ENCODE measurements at regions not wholly inside any gene's neighbourhood (a gene's known extent, or its start where the extent isn't known, plus 50 kb on each side); places are given as distances from the start of the nearest gene placed in this dataset.

DNA sequence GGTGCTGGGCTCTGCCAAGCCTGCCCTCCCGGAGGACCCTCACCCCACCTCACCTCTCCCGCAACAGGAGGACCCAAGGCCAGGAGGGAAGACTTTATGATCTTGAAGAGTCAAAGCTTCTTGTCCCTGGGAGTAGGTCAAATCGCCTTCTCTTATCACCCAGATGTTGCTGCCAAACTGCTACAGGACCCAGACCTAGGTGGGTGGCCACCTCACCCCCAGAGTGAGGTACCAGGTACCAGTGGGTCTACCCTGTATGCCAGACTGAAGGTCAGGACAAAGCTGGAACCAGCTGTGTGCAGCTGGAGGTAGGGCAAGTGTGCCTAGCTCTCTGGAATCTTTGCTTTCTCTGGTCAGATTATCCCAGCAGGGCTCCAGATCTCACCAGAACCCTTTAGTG lies 197.2 kb downstream of the ZFP36L2 start:
- no peaks in the 10 kb centered on the region for H3K27me3 ChIP-seq (ENCODE audit: control insufficient read depth, insufficient read depth, low read length)
- H3K27ac ChIP-seq (ENCODE audit: low read length) = no peak overlapping the region
- H3K4me1 ChIP-seq (ENCODE audit: control insufficient read depth, insufficient read depth, low read length) = peaks cover 3% of the 10 kb centered on the region; the same call in 1 of the 2 replicates
- POLR2A ChIA-PET = no interaction called here
- in situ Hi-C loops (cut with HindIII; ENCODE audit: low pct_unique_long_range_greater_than_20kb, low sequenced_read_pairs) = no loop called here
- DNase-seq (ENCODE audit: low read depth, low spot score) (no peak), ATAC-seq (no peak)
- no peak overlapping the region for H3K4me3 ChIP-seq (ENCODE audit: low read depth in 2 of 2, low read length in 2 of 2)
- H3K36me3 ChIP-seq (ENCODE audit: control insufficient read depth, insufficient read depth, low read length) = no peaks in the 10 kb centered on the region
- intact Hi-C loops (cut with micrococcal nuclease; ENCODE audit: unreplicated experiment) = loop anchor here (10.0 kb wide), 1 partner anchor 196 kb away; the partner anchor contains the start of gene ZFP36L2
- no peak for TF ChIP-seq CTCF (IDR thresholded peaks at IDR 0.05)
- no peak for TF ChIP-seq SIN3A (IDR thresholded peaks at IDR 0.05; ENCODE audit: borderline replicate concordance, insufficient read depth, low read depth, low read length)
- TF ChIP-seq POLR2AphosphoS5 (IDR thresholded peaks at IDR 0.05; ENCODE audit: low read depth, low read length) = no peak
- TF ChIP-seq, protein P1, sequence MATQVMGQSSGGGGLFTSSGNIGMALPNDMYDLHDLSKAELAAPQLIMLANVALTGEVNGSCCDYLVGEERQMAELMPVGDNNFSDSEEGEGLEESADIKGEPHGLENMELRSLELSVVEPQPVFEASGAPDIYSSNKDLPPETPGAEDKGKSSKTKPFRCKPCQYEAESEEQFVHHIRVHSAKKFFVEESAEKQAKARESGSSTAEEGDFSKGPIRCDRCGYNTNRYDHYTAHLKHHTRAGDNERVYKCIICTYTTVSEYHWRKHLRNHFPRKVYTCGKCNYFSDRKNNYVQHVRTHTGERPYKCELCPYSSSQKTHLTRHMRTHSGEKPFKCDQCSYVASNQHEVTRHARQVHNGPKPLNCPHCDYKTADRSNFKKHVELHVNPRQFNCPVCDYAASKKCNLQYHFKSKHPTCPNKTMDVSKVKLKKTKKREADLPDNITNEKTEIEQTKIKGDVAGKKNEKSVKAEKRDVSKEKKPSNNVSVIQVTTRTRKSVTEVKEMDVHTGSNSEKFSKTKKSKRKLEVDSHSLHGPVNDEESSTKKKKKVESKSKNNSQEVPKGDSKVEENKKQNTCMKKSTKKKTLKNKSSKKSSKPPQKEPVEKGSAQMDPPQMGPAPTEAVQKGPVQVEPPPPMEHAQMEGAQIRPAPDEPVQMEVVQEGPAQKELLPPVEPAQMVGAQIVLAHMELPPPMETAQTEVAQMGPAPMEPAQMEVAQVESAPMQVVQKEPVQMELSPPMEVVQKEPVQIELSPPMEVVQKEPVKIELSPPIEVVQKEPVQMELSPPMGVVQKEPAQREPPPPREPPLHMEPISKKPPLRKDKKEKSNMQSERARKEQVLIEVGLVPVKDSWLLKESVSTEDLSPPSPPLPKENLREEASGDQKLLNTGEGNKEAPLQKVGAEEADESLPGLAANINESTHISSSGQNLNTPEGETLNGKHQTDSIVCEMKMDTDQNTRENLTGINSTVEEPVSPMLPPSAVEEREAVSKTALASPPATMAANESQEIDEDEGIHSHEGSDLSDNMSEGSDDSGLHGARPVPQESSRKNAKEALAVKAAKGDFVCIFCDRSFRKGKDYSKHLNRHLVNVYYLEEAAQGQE (IDR thresholded peaks at IDR 0.05; ENCODE audit: insufficient read depth in 1 of 2, low read depth in 2 of 2, low read length in 1 of 2) = no peak
- no peak for TF ChIP-seq TCF7L2 (IDR thresholded peaks at IDR 0.05; ENCODE audit: low read depth, low read length)
- CTCF ChIA-PET = no interaction called here
- BruUV-seq (replicated peaks) = no TSS peak
- H3K9me3 ChIP-seq (ENCODE audit: control insufficient read depth, insufficient read depth, low read depth, low read length) = no peaks in the 10 kb centered on the region

- no peak for DNase-seq (ENCODE audit: low read depth, low spot score)
- no peaks in the 10 kb centered on the region for H3K9me3 ChIP-seq (ENCODE audit: control insufficient read depth, insufficient read depth, low read depth, low read length)
- no peak overlapping the region for H3K4me3 ChIP-seq (ENCODE audit: low read depth in 2 of 2, low read length in 2 of 2)
- TF ChIP-seq, protein P1 (IDR thresholded peaks at IDR 0.05; ENCODE audit: insufficient read depth in 1 of 2, low read depth in 2 of 2, low read length in 1 of 2) = no peak
- ChIA-PET CTCF (no interaction called here), POLR2A (no interaction called here)
- H3K27ac ChIP-seq (ENCODE audit: low read length) = no peak overlapping the region
- in situ Hi-C loops (cut with HindIII; ENCODE audit: low pct_unique_long_range_greater_than_20kb, low sequenced_read_pairs) = no loop called here
- peaks cover 3% of the 10 kb centered on the region; the same call in 1 of the 2 replicates for H3K4me1 ChIP-seq (ENCODE audit: control insufficient read depth, insufficient read depth, low read length)
- intact Hi-C loops (cut with micrococcal nuclease; ENCODE audit: unreplicated experiment) = loop anchor here (10.0 kb wide), 1 partner anchor 197 kb away; the partner anchor contains the start of gene ZFP36L2
- no peaks in the 10 kb centered on the region for H3K36me3 ChIP-seq (ENCODE audit: control insufficient read depth, insufficient read depth, low read length)
- ATAC-seq = no peak
- no peaks in the 10 kb centered on the region for H3K27me3 ChIP-seq (ENCODE audit: control insufficient read depth, insufficient read depth, low read length)
- BruUV-seq (replicated peaks) = no TSS peak
These were observed 198.2 kb downstream of the ZFP36L2 start for GRCh38 chr2:43028188-43028587.

All from Panc1 (cell line).